ENCODE measurements at regions not wholly inside any gene's neighbourhood (a gene's known extent, or its start where the extent isn't known, plus 50 kb on each side); places are given as distances from the start of the nearest gene placed in this dataset.
"Not testable (repeated sequence)": the region's sequence is repeated elsewhere in the genome, so short reads cannot be mapped to it uniquely, and the experiment has no call there.

- DNase-seq: no peak
Measured at GRCh38 chr12:127987199-127987901, 279.6 kb upstream of the TMEM132C start.

- DNase-seq: no peak
Measured at GRCh38 chr12:127991485-127991884, 275.5 kb upstream of the TMEM132C start.

DNA sequence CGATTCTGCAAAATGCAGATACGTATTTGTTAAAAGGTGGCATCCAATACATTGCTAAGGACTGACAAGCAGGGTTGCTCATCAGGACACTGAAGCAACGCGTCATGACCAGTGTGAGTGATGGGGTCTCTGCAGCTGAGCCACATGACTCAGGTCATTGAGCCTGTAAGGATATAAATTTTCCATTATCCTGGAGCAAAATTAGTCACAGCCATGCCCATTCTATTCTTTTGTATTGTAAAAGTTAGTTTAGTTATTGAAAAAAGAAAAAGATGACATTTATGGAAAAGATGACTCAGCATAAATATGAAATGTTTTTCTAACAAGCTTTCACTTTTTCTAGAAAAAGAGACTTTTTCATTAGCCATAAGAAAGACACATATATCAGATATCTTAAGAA is 268.0 kb upstream of the TMEM132C start:
- DNase-seq: no peak

GRCh38 chr12:128004383-128004938 is 262.5 kb upstream of the TMEM132C start:
- DNase-seq: no peak

DNA sequence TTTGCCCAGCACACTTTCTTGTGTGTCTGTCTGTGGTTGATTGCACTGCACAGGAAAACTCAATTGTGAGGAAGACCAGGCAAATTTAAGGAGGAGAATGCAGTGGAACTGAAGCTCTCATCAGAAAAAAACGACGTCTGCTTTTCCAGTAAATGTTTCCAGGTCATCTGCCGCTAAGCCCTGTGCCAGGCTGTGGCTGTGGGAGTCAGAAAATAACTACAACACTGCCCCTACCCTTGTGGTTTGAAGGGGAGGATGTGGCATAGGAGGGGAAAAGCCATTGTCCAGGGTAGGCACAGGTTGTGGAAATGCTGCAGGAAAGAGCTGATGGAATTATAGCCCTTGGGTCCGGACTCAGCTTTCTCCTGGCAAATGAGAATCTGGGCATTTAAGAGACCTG is 259.7 kb upstream of the TMEM132C start:
- no peak for DNase-seq

- no peak for DNase-seq
Measured at GRCh38 chr12:128008341-128008740, 258.6 kb upstream of the TMEM132C start.

- DNase-seq: no peak
Measured at GRCh38 chr12:128009108-128009507, 257.9 kb upstream of the TMEM132C start.

GRCh38 chr12:128012110-128012509 is 254.9 kb upstream of the TMEM132C start:
- no peak for DNase-seq

GRCh38 chr12:128015276-128015675 is 251.7 kb upstream of the TMEM132C start:
- DNase-seq: no peak

- DNase-seq: no peak
Measured at GRCh38 chr12:128018067-128018466, 248.9 kb upstream of the TMEM132C start.

- no peak for DNase-seq
Measured at GRCh38 chr12:128019996-128020544, 246.9 kb upstream of the TMEM132C start.

- DNase-seq: no peak
Measured at GRCh38 chr12:128021561-128021960, 245.4 kb upstream of the TMEM132C start.

DNA sequence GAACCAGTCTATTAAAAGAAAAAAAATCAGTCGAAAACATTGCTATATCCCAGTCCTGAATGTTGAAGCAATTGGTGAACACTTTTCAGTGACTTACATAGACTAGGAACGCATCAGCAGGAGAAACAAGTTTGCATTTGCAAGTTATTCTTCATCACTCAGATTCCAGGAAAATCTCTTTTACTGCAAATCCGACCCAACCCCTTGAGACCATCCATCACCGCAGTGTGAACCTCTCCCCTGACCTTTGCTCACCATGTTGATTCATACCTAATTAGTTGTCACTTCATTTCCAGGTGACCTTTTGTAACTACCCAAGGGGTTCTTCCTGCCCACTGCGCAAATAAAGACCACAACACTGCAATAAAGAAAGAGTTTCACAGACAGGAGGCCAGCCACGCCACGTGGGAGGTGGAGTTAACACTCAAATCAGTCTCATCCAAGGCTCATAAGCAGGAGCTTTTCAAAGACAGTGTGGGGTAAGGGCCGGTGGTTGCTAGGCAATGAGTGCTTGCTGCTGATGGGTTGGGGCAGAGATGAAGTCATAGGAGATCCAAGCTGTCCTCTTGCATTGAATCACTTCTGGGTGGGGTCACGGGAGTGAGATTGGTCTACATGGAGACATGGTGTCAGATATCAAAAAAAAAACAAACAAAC is 241.3 kb upstream of the TMEM132C start:
- no peak for DNase-seq

GRCh38 chr12:128026696-128027574 is 240.0 kb upstream of the TMEM132C start:
- no peak for DNase-seq

GRCh38 chr12:128033473-128033872 is 233.5 kb upstream of the TMEM132C start:
- DNase-seq: no peak

- no peak for DNase-seq
Measured at GRCh38 chr12:128040971-128041370, 226.0 kb upstream of the TMEM132C start.

DNA sequence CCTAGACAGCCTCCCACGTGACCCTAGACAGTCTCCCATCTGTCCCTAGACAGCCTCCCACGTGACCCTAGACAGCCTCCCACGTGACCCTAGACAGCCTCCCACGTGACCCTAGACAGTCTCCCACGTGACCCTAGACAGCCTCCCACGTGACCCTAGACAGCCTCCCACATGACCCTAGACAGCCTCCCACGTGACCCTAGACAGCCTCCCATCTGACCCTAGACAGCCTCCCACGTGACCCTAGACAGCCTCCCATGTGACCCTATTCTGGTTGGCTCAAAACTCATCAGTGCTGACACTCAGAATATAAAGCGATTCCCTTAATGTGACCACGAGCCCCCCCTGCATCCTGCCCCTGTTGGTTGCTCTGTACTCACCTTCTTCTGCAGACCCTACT is 224.7 kb upstream of the TMEM132C start:
- DNase-seq: not testable (repeated sequence)

DNA sequence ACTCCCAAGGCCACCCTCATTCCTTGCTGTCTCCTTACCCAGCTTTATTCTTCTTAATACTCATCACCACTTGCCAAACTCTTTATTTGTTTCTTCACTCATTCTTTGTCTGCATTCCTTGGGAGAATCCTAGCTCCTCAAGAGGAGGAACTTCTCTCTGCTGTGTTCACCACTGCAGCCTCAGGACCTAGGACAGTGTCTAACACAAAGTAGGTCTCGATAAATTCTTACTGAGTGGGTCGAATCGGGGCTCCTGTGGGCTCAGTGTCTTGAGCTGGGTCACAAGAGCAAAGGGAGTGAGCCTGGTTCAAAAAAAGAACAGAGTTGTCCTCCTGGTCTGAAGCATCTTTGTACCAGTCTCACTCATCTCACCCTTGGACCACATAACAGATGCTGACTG is 224.1 kb upstream of the TMEM132C start:
- no peak for DNase-seq

- no peak for DNase-seq
Measured at GRCh38 chr12:128043317-128043716, 223.7 kb upstream of the TMEM132C start.

GRCh38 chr12:128047266-128048060 is 219.5 kb upstream of the TMEM132C start:
- DNase-seq: no peak

- DNase-seq: no peak
Measured at GRCh38 chr12:128052331-128052730, 214.6 kb upstream of the TMEM132C start.

DNA sequence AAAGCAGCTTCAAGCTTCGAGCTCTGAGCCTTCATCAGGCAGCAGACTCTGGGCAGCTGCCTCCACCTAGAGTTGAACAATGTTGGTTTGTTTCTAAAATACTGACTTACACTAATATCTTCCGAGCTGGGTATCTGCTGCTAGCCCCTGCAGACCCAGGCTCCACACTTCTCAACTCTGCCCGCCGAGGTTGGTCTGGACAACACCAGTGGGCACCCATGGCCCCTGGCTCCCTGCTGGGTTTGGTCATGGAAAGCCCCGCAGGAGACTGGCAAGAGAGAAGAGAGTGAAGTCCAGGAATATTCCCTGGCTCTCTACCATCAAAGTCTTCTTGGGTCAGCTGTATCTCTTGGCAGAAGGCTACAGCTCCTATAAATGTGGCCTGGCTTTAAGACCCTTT is 214.2 kb upstream of the TMEM132C start:
- DNase-seq: no peak
